ENCODE measurements at regions not wholly inside any gene's neighbourhood (a gene's known extent, or its start where the extent isn't known, plus 50 kb on each side); places are given as distances from the start of the nearest gene placed in this dataset.

GRCh38 chr3:166211451-166211850 lies 374.2 kb upstream of the BCHE start:
- intact Hi-C loops (cut with DNase I; ENCODE audit: low total_unique reads): no loop called here

GRCh38 chr3:166209701-166210100 lies 372.5 kb upstream of the BCHE start:
- Histone ChIP-seq H3K36me3 (no peaks in the 10 kb centered on the region), H3K4me3 (no peak overlapping the region), H3K27ac (no peak overlapping the region), H3K9me3 (no peaks in the 10 kb centered on the region), H3K4me1 (no peaks in the 10 kb centered on the region), H3K27me3 (no peaks in the 10 kb centered on the region)
- DNase-seq: no peak
- intact Hi-C loops (cut with DNase I; ENCODE audit: low total_unique reads): no loop called here
- no peak for TF ChIP-seq CTCF (IDR thresholded peaks at IDR 0.05)

More at GRCh38 chr3:166211451-166211850, 374.2 kb upstream of the BCHE start:
- no peak for TF ChIP-seq CTCF (IDR thresholded peaks at IDR 0.05)
- Histone ChIP-seq H3K27me3 (no peaks in the 10 kb centered on the region), H3K4me3 (no peak overlapping the region), H3K9me3 (no peaks in the 10 kb centered on the region), H3K27ac (no peak overlapping the region), H3K36me3 (no peaks in the 10 kb centered on the region), H3K4me1 (no peaks in the 10 kb centered on the region)
- no peak for DNase-seq

GRCh38 chr3:166205158-166205557 lies 367.9 kb upstream of the BCHE start:
- no peak overlapping the region for H3K4me3 ChIP-seq
- H3K4me1 ChIP-seq: no peaks in the 10 kb centered on the region
- intact Hi-C loops (cut with DNase I; ENCODE audit: low total_unique reads): no loop called here
- no peak for TF ChIP-seq CTCF (IDR thresholded peaks at IDR 0.05)
- H3K36me3 ChIP-seq: no peaks in the 10 kb centered on the region
- H3K27me3 ChIP-seq: no peaks in the 10 kb centered on the region
- H3K9me3 ChIP-seq: no peaks in the 10 kb centered on the region
- no peak overlapping the region for H3K27ac ChIP-seq
- no peak for DNase-seq

- TF ChIP-seq CTCF (IDR thresholded peaks at IDR 0.05): no peak
- Histone ChIP-seq H3K36me3 (no peaks in the 10 kb centered on the region), H3K4me1 (no peaks in the 10 kb centered on the region), H3K4me3 (no peak overlapping the region), H3K27ac (no peak overlapping the region), H3K27me3 (no peaks in the 10 kb centered on the region), H3K9me3 (no peaks in the 10 kb centered on the region)
- intact Hi-C loops (cut with DNase I; ENCODE audit: low total_unique reads): no loop called here
- DNase-seq: no peak
Observed at GRCh38 chr3:166201476-166201875, 364.3 kb upstream of the BCHE start.

- Histone ChIP-seq H3K4me1 (no peaks in the 10 kb centered on the region), H3K27ac (no peak overlapping the region), H3K36me3 (no peaks in the 10 kb centered on the region), H3K4me3 (no peak overlapping the region), H3K9me3 (no peaks in the 10 kb centered on the region), H3K27me3 (no peaks in the 10 kb centered on the region)
- no peak for TF ChIP-seq CTCF (IDR thresholded peaks at IDR 0.05)
- intact Hi-C loops (cut with DNase I; ENCODE audit: low total_unique reads): no loop called here
- no peak for DNase-seq
Observed at GRCh38 chr3:166199491-166199890, 362.3 kb upstream of the BCHE start.

DNA sequence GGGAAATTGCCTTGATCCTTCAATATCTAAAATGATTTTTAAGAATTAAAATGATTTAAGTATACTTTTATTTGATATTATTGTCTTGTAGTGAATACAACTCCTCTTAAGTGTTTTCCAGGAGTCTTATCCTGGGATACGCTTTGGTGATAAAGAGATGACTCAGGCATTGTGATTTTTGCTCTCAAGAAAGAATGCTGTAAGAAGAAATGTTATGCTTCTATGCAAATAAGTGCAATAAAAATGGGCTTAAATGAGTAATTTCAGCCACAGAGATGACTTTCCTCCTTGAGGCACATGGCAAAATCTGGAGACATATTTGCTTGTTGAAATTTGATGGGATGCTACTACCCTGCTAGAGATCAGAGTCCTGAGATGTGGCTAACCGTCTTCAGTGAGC lies 358.6 kb upstream of the BCHE start:
- intact Hi-C loops (cut with DNase I; ENCODE audit: low total_unique reads): no loop called here
- Histone ChIP-seq H3K9me3 (no peaks in the 10 kb centered on the region), H3K27me3 (no peaks in the 10 kb centered on the region), H3K4me3 (no peak overlapping the region), H3K4me1 (no peaks in the 10 kb centered on the region), H3K36me3 (no peaks in the 10 kb centered on the region), H3K27ac (no peak overlapping the region)
- no peak for DNase-seq
- TF ChIP-seq CTCF (IDR thresholded peaks at IDR 0.05): no peak

Data from tibial artery (tissue), 4 donors.